Activated B cell treated with CpG ODN at 0.5 μM for 24 hours (primary cell): ENCODE measurements at regions not wholly inside any gene's neighbourhood (a gene's known extent, or its start where the extent isn't known, plus 50 kb on each side); places are given as distances from the start of the nearest gene placed in this dataset.
"Not testable (repeated sequence)": the region's sequence is repeated elsewhere in the genome, so short reads cannot be mapped to it uniquely, and the experiment has no call there.

Experiments
- ATAC-seq: fragments of 200-7000 bp; cut with Tn5 transposase; one replicate; pipeline ENCODE4 v1.10.0; 2021; ENCODE audit warnings: low read depth, mild to moderate bottlenecking, moderate library complexity
- CTCF ChIA-PET: fragments of 350-600 bp; sonication (Branson Sonifier 250); formaldehyde crosslinking; loops from one replicate; lab custom pipeline; 2021; ENCODE audit warnings: antibody characterized with exemption; lab: Charles Lee
- POLR2A ChIA-PET: fragments of 350-600 bp; sonication (Branson Sonifier 250); formaldehyde crosslinking; loops from one replicate; lab custom pipeline; 2021; ENCODE audit warnings: antibody characterized with exemption; lab: Charles Lee
- DNase-seq: peaks from one replicate; pipeline ENCODE4 v3.0.0; 2022
- H3K27ac Mint-ChIP-seq: one replicate; pipeline ENCODE4 v1.8.0; 2020; ENCODE audit warnings: mixed read lengths
- H3K27me3 Mint-ChIP-seq: one replicate; pipeline ENCODE4 v1.8.0; 2021; ENCODE audit warnings: mixed read lengths
- H3K36me3 Mint-ChIP-seq: one replicate; pipeline ENCODE4 v1.8.0; 2021; ENCODE audit warnings: low read depth, mixed read lengths
- H3K4me1 Mint-ChIP-seq: one replicate; pipeline ENCODE4 v1.8.0; 2021; ENCODE audit warnings: mixed read lengths
- H3K4me3 Mint-ChIP-seq: one replicate; pipeline ENCODE4 v1.8.0; 2020; ENCODE audit warnings: mild to moderate bottlenecking, mixed read lengths
- H3K9me3 Mint-ChIP-seq: one replicate; pipeline ENCODE4 v1.8.0; 2020; ENCODE audit warnings: mixed read lengths
- intact Hi-C: fragments of 100-400 bp; cut with micrococcal nuclease; formaldehyde crosslinking; loops from one replicate; pipeline ENCODE4 v1.15.1; 2024
- TF ChIP-seq, protein P1 (sequence below): fragments of 200-600 bp; IDR thresholded peaks from one replicate; pipeline ENCODE4 v1.8.0; 2022; ENCODE audit warnings: antibody characterized with exemption, mild to moderate bottlenecking

DNA sequence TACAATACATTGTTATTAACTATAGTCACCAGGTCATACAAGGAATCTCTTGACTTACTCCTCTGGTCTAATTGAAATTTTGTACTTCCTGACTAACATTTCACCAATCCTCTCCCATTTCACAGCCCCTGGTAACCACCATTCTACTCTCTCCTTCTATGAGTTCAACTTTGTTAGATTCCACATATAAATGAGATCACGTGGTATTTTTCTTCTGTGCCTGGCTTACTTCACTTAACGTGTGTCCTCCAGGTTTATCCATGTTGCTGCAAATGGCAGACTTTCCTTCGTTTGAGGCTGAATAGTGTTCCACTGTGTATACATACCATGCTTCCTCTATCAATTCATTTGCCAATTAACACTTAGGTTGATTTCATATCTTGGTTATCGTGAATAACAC is 128.5 kb downstream of the CHD9NB start:
- no peak for DNase-seq
- intact Hi-C loops: no loop called here

DNA sequence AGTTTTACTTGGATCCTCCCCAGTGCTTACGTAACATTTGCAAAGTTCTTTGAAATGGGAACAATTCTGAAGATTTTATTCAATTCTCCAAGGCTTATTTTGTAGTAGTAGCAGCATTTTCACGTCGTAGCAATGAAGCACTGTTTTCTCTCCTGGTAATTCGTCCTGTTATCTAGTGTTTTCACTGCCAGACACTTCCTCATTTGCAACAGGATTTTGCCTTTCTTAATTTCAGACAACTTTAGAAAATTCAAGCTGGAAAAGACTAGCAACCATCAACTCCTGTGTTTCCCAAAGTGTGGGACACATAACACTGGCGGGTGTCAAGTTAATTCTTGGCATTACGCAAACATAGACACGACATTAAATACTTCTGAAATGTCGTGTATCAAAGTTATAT is 131.6 kb downstream of the CHD9NB start:
- Mint-ChIP-seq H3K27ac (no peak overlapping the region), H3K4me3 (no peak overlapping the region), H3K9me3 (peaks cover 9% of the 10 kb centered on the region), H3K4me1 (no peaks in the 10 kb centered on the region), H3K27me3 (peaks cover 3% of the 10 kb centered on the region), H3K36me3 (no peaks in the 10 kb centered on the region)
- DNase-seq: no peak
- POLR2A ChIA-PET: no interaction called here
- intact Hi-C loops: no loop called here
- no peak for ATAC-seq
- CTCF ChIA-PET: no interaction called here
- TF ChIP-seq, protein P1, sequence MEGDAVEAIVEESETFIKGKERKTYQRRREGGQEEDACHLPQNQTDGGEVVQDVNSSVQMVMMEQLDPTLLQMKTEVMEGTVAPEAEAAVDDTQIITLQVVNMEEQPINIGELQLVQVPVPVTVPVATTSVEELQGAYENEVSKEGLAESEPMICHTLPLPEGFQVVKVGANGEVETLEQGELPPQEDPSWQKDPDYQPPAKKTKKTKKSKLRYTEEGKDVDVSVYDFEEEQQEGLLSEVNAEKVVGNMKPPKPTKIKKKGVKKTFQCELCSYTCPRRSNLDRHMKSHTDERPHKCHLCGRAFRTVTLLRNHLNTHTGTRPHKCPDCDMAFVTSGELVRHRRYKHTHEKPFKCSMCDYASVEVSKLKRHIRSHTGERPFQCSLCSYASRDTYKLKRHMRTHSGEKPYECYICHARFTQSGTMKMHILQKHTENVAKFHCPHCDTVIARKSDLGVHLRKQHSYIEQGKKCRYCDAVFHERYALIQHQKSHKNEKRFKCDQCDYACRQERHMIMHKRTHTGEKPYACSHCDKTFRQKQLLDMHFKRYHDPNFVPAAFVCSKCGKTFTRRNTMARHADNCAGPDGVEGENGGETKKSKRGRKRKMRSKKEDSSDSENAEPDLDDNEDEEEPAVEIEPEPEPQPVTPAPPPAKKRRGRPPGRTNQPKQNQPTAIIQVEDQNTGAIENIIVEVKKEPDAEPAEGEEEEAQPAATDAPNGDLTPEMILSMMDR: no peak

More for the DNA sequence above, 128.5 kb downstream of the CHD9NB start:
- Mint-ChIP-seq H3K27me3 (peaks cover 3% of the 10 kb centered on the region), H3K4me1 (no peaks in the 10 kb centered on the region), H3K4me3 (no peak overlapping the region), H3K9me3 (peaks cover 9% of the 10 kb centered on the region), H3K27ac (no peak overlapping the region), H3K36me3 (no peaks in the 10 kb centered on the region)
- POLR2A ChIA-PET: no interaction called here
- CTCF ChIA-PET: no interaction called here
- ATAC-seq: no peak
- TF ChIP-seq, protein P1: no peak

GRCh38 chr16:52920331-52920730 is 132.4 kb downstream of the CHD9NB start:
- no peak for ATAC-seq
- H3K4me3 Mint-ChIP-seq: no peak overlapping the region
- H3K27ac Mint-ChIP-seq: no peak overlapping the region
- ChIA-PET POLR2A (no interaction called here), CTCF (no interaction called here)
- H3K27me3 Mint-ChIP-seq: peaks cover 3% of the 10 kb centered on the region
- TF ChIP-seq, protein P1: no peak
- no peaks in the 10 kb centered on the region for H3K36me3 Mint-ChIP-seq
- DNase-seq: no peak
- H3K9me3 Mint-ChIP-seq: peaks cover 4% of the 10 kb centered on the region
- H3K4me1 Mint-ChIP-seq: no peaks in the 10 kb centered on the region
- intact Hi-C loops: no loop called here

- intact Hi-C loops: no loop called here
- TF ChIP-seq, protein P1: no peak
- Mint-ChIP-seq H3K27me3 (peaks cover 4% of the 10 kb centered on the region), H3K4me3 (no peak overlapping the region), H3K9me3 (peaks cover 2% of the 10 kb centered on the region), H3K36me3 (no peaks in the 10 kb centered on the region), H3K27ac (no peak overlapping the region), H3K4me1 (no peaks in the 10 kb centered on the region)
- CTCF ChIA-PET: interaction anchor here (4.0 kb wide), 1 partner anchor 723 kb away, joined by 21 read pairs; no protein-coding TSS in a partner anchor
- POLR2A ChIA-PET: no interaction called here
- DNase-seq: no peak
- no peak for ATAC-seq
These were observed 138.3 kb downstream of the CHD9NB start for GRCh38 chr16:52914428-52914827.

DNA sequence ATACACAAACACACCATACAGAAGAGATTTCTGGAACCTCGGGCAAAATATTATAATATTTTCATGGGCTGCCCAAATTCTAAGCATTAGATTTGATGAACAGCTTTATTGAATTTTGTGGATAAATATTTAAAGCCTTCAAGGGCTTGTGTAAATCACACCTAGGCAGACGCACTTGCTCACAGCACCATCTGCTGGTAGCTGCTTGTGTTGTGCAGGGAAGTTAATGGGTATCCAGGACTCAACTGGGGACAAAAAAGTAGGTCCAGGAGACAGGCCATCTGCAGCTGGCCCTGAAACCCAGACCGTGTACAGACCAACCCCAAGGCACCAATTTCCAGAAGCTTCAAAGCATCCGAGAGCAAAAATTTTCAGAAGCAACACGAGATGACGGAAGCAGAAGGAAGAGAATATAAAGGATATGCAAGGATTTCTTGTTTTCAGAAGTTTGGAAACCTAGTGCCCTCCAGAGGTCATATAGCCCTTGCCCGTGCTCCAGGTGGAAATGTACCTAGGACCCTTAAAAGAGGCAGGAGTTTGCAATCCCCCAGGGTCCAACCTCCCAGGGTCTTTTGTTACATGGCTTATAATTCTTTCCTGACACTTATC is 140.0 kb downstream of the CHD9NB start:
- Mint-ChIP-seq H3K9me3 (peaks cover 2% of the 10 kb centered on the region), H3K4me3 (no peak overlapping the region), H3K27me3 (peaks cover 4% of the 10 kb centered on the region), H3K4me1 (no peaks in the 10 kb centered on the region), H3K27ac (no peak overlapping the region), H3K36me3 (no peaks in the 10 kb centered on the region)
- TF ChIP-seq, protein P1: peak; percentile 22
- CTCF ChIA-PET: interaction anchor here (0.7 to 4.0 kb wide), 4 partner anchors 15 to 722 kb away, joined by 3 to 21 read pairs (median 3); no protein-coding TSS in a partner anchor
- POLR2A ChIA-PET: no interaction called here
- intact Hi-C loops: no loop called here
- ATAC-seq: no peak
- DNase-seq: no peak

DNA sequence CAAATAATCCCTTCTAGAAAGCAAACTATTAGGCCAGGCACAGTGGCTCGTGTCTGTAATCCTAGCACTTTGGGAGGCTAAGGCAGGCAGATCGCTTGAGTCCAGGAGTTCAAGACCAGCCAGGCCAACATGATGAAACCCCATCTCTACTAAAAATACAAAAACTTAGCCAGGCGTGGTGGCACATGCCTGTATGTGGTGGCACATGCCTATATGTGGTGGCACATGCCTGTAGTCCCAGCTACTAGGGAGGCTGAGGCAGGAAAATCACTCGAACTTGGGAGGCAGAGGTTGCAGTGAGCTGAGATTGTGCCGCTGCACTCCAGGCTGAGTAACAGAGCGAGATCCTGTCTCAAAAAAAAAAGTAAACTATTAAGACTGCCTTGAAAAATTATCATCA is 144.6 kb downstream of the CHD9NB start:
- intact Hi-C loops, ATAC-seq, CTCF ChIA-PET: not testable (repeated sequence)

More for the DNA sequence above, 144.6 kb downstream of the CHD9NB start:
- H3K27me3 Mint-ChIP-seq, POLR2A ChIA-PET, H3K27ac Mint-ChIP-seq, H3K9me3 Mint-ChIP-seq, DNase-seq, H3K36me3 Mint-ChIP-seq, H3K4me1 Mint-ChIP-seq, H3K4me3 Mint-ChIP-seq: not testable (repeated sequence)
